ENCODE measurements at regions not wholly inside any gene's neighbourhood (a gene's known extent, or its start where the extent isn't known, plus 50 kb on each side); places are given as distances from the start of the nearest gene placed in this dataset.

GRCh38 chr20:1805816-1806215, 89.4 kb upstream of the SIRPA start:
- peaks cover 13% of the 10 kb centered on the region for H3K27me3 Mint-ChIP-seq (ENCODE audit: low read depth)
- TF ChIP-seq CTCF (conservative IDR thresholded peaks at IDR 0.05), result no peak
- H3K9me3 Mint-ChIP-seq, result no peaks in the 10 kb centered on the region
- DNase-seq (ENCODE audit: low read depth, low spot score), result no peak
- H3K36me3 Mint-ChIP-seq (ENCODE audit: low read depth), result no peaks in the 10 kb centered on the region
- no peak overlapping the region for H3K27ac Mint-ChIP-seq (ENCODE audit: unreplicated experiment)
- peak overlapping the region; percentile 25 for H3K4me3 Mint-ChIP-seq
- H3K4me1 Mint-ChIP-seq, result peaks cover 33% of the 10 kb centered on the region

- Mint-ChIP-seq H3K27me3 (ENCODE audit: low read depth) (peaks cover 16% of the 10 kb centered on the region), H3K4me3 (peak overlapping the region; percentile 80), H3K27ac (ENCODE audit: unreplicated experiment) (no peak overlapping the region), H3K9me3 (no peaks in the 10 kb centered on the region), H3K4me1 (peaks cover 26% of the 10 kb centered on the region), H3K36me3 (ENCODE audit: low read depth) (no peaks in the 10 kb centered on the region)
- no peak for TF ChIP-seq CTCF (conservative IDR thresholded peaks at IDR 0.05)
- DNase-seq (ENCODE audit: low read depth, low spot score), result no peak
These were observed 90.0 kb upstream of the SIRPA start for GRCh38 chr20:1805161-1805581.

- H3K4me1 Mint-ChIP-seq, result peaks cover 20% of the 10 kb centered on the region
- H3K36me3 Mint-ChIP-seq (ENCODE audit: low read depth), result no peaks in the 10 kb centered on the region
- H3K27ac Mint-ChIP-seq (ENCODE audit: unreplicated experiment), result no peak overlapping the region
- peaks cover 16% of the 10 kb centered on the region for H3K27me3 Mint-ChIP-seq (ENCODE audit: low read depth)
- H3K4me3 Mint-ChIP-seq, result peak overlapping the region; percentile 80
- no peak for DNase-seq (ENCODE audit: low read depth, low spot score)
- TF ChIP-seq CTCF (conservative IDR thresholded peaks at IDR 0.05), result no peak
- H3K9me3 Mint-ChIP-seq, result no peaks in the 10 kb centered on the region
These were observed 90.7 kb upstream of the SIRPA start for GRCh38 chr20:1804554-1804956.

GRCh38 chr20:1803932-1804501, 91.2 kb upstream of the SIRPA start:
- H3K9me3 Mint-ChIP-seq, result no peaks in the 10 kb centered on the region
- DNase-seq (ENCODE audit: low read depth, low spot score), result no peak
- H3K4me3 Mint-ChIP-seq, result peak overlapping the region; percentile 80
- H3K27me3 Mint-ChIP-seq (ENCODE audit: low read depth), result peaks cover 16% of the 10 kb centered on the region
- no peak overlapping the region for H3K27ac Mint-ChIP-seq (ENCODE audit: unreplicated experiment)
- H3K36me3 Mint-ChIP-seq (ENCODE audit: low read depth), result no peaks in the 10 kb centered on the region
- no peak for TF ChIP-seq CTCF (conservative IDR thresholded peaks at IDR 0.05)
- H3K4me1 Mint-ChIP-seq, result peaks cover 19% of the 10 kb centered on the region

- peak overlapping the region; percentile 89 for H3K4me3 Mint-ChIP-seq
- H3K27me3 Mint-ChIP-seq (ENCODE audit: low read depth), result peaks cover 18% of the 10 kb centered on the region
- H3K9me3 Mint-ChIP-seq, result no peaks in the 10 kb centered on the region
- DNase-seq (ENCODE audit: low read depth, low spot score), result peak; percentile 58
- H3K27ac Mint-ChIP-seq (ENCODE audit: unreplicated experiment), result no peak overlapping the region
- no peak for TF ChIP-seq CTCF (conservative IDR thresholded peaks at IDR 0.05)
- H3K36me3 Mint-ChIP-seq (ENCODE audit: low read depth), result no peaks in the 10 kb centered on the region
- H3K4me1 Mint-ChIP-seq, result peaks cover 19% of the 10 kb centered on the region
These were observed 91.9 kb upstream of the SIRPA start for GRCh38 chr20:1803061-1803931.
